Ishikawa (cell line): ENCODE measurements at regions not wholly inside any gene's neighbourhood (a gene's known extent, or its start where the extent isn't known, plus 50 kb on each side); places are given as distances from the start of the nearest gene placed in this dataset.

ENCODE experiments used
- CEBPB ChIP-seq: IDR thresholded peaks from 2 replicates; pipeline ENCODE4 v1.6.1; 2012
- CREB1 ChIP-seq: IDR thresholded peaks from 2 replicates; pipeline ENCODE4 v1.6.1; 2012; ENCODE audit warnings: low read depth
- EGR1 ChIP-seq: IDR thresholded peaks from 2 replicates; pipeline ENCODE4 v1.6.1; 2012
- EP300 ChIP-seq: IDR thresholded peaks from 2 replicates; pipeline ENCODE4 v1.6.1; 2012; ENCODE audit warnings: borderline replicate concordance
- FOXM1 ChIP-seq: IDR thresholded peaks from 2 replicates; pipeline ENCODE4 v1.6.1; 2012; ENCODE audit warnings: low read depth, borderline replicate concordance
- NFIC ChIP-seq: IDR thresholded peaks from 2 replicates; pipeline ENCODE4 v1.6.1; 2012
- RAD21 ChIP-seq: IDR thresholded peaks from 2 replicates; pipeline ENCODE4 v1.6.1; 2012; ENCODE audit warnings: low read depth
- TAF1 ChIP-seq: IDR thresholded peaks from 2 replicates; pipeline ENCODE4 v1.6.1; 2012; ENCODE audit warnings: low read depth, mild to moderate bottlenecking
- TCF12 ChIP-seq: IDR thresholded peaks from 2 replicates; pipeline ENCODE4 v1.6.1; 2012; ENCODE audit warnings: low read depth
- TEAD4 ChIP-seq: IDR thresholded peaks from 2 replicates; pipeline ENCODE4 v1.6.1; 2012
- YY1 ChIP-seq: IDR thresholded peaks from 2 replicates; pipeline ENCODE4 v1.6.1; 2012; ENCODE audit warnings: low read depth
- ZBTB7A ChIP-seq: IDR thresholded peaks from 2 replicates; pipeline ENCODE4 v1.6.1; 2012; ENCODE audit warnings: low read depth
- TF ChIP-seq, protein P1 (sequence below): IDR thresholded peaks from 2 replicates; pipeline ENCODE4 v1.6.1; 2012
- TF ChIP-seq, protein P2 (sequence below): IDR thresholded peaks from 2 replicates; pipeline ENCODE4 v1.6.1; 2012; ENCODE audit warnings: low read depth, mild to moderate bottlenecking
- TF ChIP-seq, protein P3 (sequence below): IDR thresholded peaks from 2 replicates; pipeline ENCODE4 v1.6.1; 2012

DNA sequence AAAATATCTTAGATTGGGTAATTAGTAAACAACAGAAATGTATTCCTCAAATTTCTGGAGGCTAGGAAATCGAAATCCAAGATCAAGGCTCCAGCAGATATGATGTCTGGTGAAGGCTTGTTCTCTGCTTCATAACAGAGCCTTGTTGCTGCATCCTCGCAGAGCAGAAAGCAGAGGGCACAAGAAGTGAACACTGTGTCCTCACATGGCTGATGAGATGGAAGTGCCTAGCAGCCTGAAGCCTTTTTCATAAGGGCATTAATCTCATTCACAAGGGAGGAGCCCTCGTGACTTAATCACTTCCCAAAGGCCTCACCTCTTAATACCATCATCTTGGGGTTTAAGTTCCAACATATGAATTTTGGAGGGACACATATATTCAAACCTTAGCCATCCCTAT is 77.2 kb upstream of the FOXD3 start:
- TF ChIP-seq TAF1 (no peak), CREB1 (no peak), NFIC (no peak), EGR1 (no peak), YY1 (no peak), ZBTB7A (no peak), RAD21 (no peak), FOXM1 (no peak), TCF12 (no peak), EP300 (no peak), TEAD4 (no peak), CEBPB (no peak)
- TF ChIP-seq, protein P1, sequence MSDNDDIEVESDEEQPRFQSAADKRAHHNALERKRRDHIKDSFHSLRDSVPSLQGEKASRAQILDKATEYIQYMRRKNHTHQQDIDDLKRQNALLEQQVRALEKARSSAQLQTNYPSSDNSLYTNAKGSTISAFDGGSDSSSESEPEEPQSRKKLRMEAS: no peak
- TF ChIP-seq, protein P2, sequence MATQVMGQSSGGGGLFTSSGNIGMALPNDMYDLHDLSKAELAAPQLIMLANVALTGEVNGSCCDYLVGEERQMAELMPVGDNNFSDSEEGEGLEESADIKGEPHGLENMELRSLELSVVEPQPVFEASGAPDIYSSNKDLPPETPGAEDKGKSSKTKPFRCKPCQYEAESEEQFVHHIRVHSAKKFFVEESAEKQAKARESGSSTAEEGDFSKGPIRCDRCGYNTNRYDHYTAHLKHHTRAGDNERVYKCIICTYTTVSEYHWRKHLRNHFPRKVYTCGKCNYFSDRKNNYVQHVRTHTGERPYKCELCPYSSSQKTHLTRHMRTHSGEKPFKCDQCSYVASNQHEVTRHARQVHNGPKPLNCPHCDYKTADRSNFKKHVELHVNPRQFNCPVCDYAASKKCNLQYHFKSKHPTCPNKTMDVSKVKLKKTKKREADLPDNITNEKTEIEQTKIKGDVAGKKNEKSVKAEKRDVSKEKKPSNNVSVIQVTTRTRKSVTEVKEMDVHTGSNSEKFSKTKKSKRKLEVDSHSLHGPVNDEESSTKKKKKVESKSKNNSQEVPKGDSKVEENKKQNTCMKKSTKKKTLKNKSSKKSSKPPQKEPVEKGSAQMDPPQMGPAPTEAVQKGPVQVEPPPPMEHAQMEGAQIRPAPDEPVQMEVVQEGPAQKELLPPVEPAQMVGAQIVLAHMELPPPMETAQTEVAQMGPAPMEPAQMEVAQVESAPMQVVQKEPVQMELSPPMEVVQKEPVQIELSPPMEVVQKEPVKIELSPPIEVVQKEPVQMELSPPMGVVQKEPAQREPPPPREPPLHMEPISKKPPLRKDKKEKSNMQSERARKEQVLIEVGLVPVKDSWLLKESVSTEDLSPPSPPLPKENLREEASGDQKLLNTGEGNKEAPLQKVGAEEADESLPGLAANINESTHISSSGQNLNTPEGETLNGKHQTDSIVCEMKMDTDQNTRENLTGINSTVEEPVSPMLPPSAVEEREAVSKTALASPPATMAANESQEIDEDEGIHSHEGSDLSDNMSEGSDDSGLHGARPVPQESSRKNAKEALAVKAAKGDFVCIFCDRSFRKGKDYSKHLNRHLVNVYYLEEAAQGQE: no peak
- TF ChIP-seq, protein P3, sequence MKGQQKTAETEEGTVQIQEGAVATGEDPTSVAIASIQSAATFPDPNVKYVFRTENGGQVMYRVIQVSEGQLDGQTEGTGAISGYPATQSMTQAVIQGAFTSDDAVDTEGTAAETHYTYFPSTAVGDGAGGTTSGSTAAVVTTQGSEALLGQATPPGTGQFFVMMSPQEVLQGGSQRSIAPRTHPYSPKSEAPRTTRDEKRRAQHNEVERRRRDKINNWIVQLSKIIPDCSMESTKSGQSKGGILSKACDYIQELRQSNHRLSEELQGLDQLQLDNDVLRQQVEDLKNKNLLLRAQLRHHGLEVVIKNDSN: no peak

DNA sequence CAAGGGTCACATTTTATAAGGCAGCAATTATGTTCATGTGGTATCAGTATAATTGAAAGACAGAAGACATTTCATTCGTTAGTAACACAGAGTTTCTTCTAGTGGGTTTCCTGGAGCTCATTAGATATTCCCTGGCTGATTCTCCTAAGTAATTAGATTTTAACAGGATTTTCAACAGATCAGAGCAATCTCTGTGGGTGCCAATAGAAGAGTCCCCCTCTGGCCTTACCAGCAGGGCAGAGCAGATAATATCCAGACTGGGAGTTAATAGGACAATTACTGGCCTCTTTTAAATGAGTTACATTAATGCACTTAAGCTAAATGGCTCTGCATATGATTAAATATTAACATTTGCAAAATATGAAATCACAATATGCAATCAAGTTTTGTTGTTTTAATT is 74.2 kb upstream of the FOXD3 start:
- TF ChIP-seq EP300 (no peak), TEAD4 (no peak), EGR1 (no peak), FOXM1 (no peak), TAF1 (no peak), YY1 (no peak), CREB1 (no peak), RAD21 (no peak), TCF12 (no peak)
- TF ChIP-seq, protein P2: no peak
- TF ChIP-seq, protein P1: no peak

DNA sequence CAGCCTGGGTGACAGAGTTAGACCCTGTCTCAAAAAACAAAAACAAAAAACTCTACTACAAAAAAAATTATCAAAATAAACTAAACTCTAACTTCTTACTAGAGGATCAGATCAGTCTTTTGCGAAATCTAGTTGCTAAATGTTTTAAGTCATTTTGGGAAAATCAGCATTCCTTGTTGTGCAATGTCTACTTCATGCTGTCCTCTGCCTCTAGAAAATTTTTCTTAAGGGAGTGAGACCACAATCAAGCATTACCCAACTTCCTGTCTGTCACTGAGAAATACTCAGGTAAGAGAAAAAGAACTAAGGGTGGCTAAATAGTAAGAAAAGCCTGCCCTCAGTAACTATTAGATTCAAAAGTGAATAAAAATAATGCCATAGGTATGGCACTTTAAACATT is 67.2 kb upstream of the FOXD3 start:
- TF ChIP-seq TCF12 (no peak), TEAD4 (no peak), NFIC (no peak), FOXM1 (no peak), YY1 (no peak)
- TF ChIP-seq, protein P3: no peak

DNA sequence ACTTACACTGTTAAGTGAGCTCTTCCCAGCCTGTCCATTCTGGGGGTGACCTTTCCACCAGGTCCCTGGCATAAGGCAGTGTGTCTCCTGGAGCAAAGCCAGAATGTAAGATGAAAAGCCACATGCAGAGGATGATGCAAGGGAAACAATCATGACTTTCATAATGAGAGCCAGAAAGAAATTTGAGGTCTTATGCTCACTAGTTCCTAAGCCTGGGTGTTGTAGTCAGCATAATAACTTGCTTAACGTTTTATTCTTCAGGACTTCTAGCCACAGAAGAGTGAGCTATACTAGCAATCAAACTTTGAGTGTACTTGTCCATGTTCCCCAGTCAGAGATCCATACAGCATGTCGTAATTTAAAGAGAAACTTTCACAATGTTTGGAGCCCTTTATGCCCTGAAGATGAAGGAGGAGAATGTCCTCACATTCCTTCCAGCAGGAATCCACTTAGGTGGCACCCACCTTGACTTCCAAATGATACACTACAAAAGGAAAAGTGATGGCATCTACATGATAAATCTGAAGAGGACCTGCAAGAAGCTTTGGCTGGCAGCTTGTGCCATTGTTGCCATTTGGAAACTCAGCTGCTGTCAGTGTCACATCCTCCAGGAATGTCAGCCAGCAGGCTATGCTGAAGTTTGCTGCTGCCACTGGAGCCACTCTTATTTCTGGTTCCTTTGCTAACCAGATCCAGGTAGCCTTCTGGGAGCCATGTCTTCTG is 60.5 kb upstream of the FOXD3 start:
- TF ChIP-seq FOXM1: no peak
- TF ChIP-seq NFIC: peak; percentile 65
- no peak for TF ChIP-seq TCF12
- peak; percentile 43 for TF ChIP-seq CEBPB
- TF ChIP-seq EGR1: no peak
- no peak for TF ChIP-seq TEAD4
- no peak for TF ChIP-seq RAD21
- no peak for TF ChIP-seq YY1
- TF ChIP-seq, protein P1: 0 out of 2 replicates have a peak, but pooled peaks have one; percentile 11
- TF ChIP-seq CREB1: no peak
- TF ChIP-seq EP300: no peak
- TF ChIP-seq, protein P3: no peak
- no peak for TF ChIP-seq TAF1
- TF ChIP-seq ZBTB7A: no peak
- TF ChIP-seq, protein P2: no peak
